HG03558 (cell line): ENCODE measurements at regions not wholly inside any gene's neighbourhood (a gene's known extent, or its start where the extent isn't known, plus 50 kb on each side); places are given as distances from the start of the nearest gene placed in this dataset.
"Not testable (repeated sequence)": the region's sequence is repeated elsewhere in the genome, so short reads cannot be mapped to it uniquely, and the experiment has no call there.

ENCODE experiments used
- ATAC-seq: cut with Tn5 transposase; IDR thresholded peaks from one replicate; pipeline ENCODE4 v1.9.1; 2021; ENCODE audit warnings: moderate number of reproducible peaks; ENCODE audit not compliant: unreplicated experiment; ENCODE audit errors: extremely low read depth

GRCh38 chr1:72997041-72997440 is 714.7 kb upstream of the NEGR1 start:
- no peak for ATAC-seq

DNA sequence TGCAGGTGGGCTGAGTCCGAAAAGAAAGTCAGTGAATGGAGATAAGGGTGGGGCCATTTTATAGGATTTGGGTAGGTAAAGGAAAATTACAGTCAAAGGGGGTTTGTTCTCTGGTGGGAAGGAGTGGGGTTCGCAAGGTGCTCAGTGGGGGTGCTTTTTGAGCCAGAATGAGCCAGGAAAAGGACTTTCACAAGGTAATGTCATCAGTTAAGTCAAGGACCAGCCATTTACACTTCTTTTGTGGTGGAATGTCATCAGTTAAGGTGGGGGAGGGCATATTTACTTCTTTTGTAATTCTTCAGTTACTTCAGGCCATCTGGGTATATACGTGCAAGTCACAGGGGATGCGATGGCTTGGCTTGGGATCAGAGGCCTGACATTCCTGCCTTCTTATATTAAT is 705.5 kb upstream of the NEGR1 start:
- not testable (repeated sequence) for ATAC-seq

- no peak for ATAC-seq
These were observed 704.4 kb upstream of the NEGR1 start for GRCh38 chr1:72986591-72987290.

DNA sequence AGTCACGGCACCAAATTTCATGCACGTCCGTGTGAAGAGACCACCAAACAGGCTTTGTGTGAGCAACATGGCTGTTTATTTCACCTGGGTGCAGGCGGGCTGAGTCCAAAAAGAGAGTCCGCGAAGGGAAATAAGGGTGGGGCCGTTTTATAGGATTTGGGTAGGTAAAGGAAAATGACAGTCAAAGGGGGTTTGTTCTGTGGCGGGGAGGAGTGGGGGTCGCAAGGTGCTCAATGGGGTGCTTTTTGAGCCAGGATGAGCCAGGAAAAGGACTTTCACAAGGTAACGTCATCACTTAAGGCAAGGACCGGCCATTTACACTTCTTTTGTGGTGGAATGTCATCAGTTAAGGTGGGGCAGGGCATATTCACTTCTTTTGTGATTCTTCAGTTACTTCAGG is 702.7 kb upstream of the NEGR1 start:
- ATAC-seq: not testable (repeated sequence)

DNA sequence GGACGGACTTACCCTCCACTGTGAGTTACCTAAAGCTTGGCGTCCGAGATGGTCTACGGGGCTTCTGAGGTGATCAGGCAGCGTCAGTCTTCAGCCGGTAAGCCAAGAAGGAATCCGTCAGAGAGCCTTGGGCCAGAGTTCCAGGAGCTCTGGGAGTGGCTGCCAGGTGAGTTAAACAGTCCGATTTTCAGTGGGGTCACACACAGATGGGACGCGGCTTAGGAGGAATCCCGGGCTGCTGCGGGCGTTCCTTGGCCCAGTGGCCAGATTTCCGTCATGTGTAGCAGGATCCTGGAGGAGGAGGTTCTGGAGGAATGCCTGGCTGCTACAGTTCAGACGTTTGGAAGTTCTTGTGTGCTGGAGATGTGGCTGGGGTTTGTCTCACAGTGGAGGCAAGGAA is 700.7 kb upstream of the NEGR1 start:
- ATAC-seq: not testable (repeated sequence)

DNA sequence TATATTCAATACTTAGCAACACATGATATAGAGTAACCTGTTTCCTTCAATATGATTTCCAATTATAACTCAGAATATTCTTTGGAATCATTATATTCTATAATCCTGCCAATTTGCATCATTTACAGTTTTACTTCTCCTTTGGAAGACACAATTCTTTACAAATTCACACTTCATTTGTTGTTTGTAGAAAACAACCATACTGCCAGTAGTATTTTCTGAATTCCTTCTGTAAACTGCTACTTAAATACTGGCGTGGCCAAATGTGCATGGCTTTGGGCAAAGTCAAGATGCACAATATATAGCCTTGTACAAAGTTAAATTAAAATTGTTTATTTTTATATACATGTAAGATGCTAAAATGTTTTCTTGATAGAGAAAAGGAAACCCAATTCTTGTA is 687.1 kb upstream of the NEGR1 start:
- no peak for ATAC-seq

GRCh38 chr1:72954943-72955342 is 672.6 kb upstream of the NEGR1 start:
- ATAC-seq: no peak

GRCh38 chr1:72950900-72951299 is 668.6 kb upstream of the NEGR1 start:
- not testable (repeated sequence) for ATAC-seq

DNA sequence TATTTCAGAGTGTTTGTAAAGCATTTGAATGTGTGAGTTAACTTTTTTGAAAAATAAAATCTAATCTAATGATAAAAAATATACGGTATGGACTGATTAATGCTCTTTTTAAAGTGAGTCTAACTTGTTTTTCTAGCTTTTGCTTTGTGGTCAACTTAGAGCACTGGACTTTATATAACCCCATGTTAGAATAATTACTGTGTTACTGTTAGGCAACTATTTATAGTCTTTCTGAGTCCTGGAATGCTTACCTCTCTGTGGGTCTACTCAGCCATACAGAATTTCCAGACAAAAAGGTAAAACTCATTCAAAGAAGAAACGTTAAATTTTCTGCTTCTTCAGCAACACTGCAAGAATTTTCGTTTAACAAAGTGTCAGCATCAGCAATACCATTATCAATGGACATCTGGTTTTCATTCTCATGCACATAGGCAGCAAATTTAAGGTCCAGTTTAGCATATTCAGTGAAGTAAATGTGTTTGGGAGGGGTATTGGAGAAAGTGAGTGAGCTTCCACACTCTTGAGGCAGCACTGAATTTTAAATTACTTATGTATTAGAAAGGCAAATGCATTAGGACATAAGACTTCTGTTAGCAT is 664.7 kb upstream of the NEGR1 start:
- no peak for ATAC-seq

DNA sequence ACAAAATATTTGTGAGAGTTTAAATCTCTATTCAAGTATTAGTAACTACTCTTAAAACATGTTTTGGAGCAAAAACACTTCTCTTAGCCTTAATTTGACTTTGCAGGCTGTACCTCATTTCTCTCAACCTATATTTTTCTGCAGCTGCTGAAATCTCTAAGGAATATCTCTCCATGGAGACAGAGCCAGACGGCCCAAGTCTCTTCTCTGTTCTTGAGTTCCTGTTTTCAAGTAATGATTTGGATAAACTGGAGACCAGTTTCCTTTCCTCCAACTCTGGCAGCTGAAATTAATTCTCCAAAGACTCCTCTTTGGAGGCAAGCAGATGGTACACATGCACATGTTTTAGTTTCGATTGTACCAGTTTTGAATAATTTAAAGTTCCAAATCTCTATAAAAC is 659.7 kb upstream of the NEGR1 start:
- ATAC-seq: no peak

DNA sequence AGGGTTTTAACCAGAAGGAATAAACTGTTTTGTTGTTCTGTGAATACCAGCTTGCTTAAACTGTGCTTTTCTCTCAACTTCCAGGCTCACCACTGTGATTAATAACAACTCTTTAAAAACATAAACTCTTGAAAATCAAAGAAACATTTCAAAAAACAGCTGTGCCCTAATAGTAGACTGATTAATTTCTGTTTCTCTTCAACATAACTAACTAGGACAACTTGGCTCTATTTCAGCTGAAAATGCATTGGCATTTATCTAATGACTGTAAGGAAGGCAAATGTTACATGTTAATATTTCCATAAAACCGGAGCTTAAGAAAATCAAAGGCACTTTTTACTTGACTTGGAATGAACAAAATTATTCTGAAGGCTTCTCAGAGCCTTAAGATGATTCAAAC is 656.1 kb upstream of the NEGR1 start:
- ATAC-seq: no peak

DNA sequence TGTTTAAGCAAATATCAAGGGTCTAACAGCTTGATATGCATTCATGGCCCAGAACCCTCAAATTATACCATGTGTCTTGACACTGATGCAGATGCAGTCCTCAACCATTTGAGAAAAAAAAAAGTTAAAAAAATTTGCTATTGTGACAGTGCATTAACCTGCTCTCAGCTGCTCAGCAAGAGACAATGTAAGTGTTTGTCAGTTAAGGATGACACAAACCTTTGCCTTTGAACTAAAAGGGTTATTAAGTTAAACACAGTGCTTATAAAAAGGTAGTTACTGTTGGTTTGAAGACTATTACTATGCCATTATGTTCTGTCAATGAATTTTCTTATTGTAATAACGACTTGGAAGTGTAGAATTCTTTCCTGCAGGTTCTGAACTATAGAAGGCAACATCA is 655.6 kb upstream of the NEGR1 start:
- ATAC-seq: no peak

DNA sequence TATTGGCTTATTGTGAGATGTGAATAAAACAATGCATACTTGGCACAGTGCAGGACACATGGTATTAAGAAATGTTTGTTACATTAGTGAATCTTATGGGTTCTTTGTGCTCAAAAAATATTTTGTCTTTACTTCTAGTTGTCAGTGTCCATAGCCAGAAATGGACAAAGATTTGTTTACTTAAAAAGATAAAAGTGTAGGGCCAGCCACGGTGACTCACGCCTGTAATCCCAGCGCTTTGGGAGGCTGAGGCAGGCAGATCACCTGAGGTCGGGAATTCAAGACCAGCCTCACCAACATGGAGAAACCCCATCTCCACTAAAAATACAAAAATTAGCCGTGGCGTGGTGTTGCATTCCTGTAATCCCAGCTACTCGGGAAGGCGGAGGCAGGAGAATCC is 654.6 kb upstream of the NEGR1 start:
- no peak for ATAC-seq

GRCh38 chr1:72936151-72936740 is 653.9 kb upstream of the NEGR1 start:
- ATAC-seq: no peak

GRCh38 chr1:72932025-72932424 is 649.7 kb upstream of the NEGR1 start:
- ATAC-seq: no peak

DNA sequence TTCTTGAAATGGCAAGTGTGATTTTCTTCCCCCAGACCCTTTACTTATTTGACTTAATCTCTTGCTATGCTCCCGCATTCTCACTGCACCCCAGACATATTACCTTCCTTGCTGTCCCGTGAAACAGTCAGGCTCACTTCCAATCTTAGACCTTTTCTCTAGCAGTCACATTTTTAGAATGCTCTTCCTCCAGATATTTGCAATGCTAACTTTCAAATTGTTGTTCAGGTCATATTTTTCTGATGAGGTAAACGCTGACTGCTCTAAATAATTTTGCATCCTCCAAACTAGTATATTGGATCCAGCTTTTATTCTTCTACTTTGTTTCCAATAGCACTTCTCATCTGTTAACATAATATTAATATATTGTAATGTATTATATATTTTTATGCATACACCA is 648.2 kb upstream of the NEGR1 start:
- no peak for ATAC-seq

DNA sequence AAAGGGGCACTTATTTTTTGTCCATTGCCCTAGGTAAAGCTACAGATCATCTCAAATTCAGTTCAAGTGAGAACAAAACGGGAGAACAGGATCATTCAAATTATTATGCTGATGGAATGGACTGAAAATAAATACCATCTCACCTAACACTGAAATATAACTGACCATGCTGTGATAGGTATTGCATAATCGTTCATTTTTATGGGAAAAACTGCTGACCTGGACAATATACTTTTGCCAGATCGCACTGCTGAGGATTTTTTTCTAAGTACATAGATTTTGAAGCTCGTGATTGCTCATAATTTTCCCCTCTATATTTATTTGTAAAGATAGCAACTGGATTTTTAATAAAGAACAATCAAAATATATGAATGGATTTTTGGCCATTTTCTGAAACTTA is 636.6 kb upstream of the NEGR1 start:
- ATAC-seq: no peak

DNA sequence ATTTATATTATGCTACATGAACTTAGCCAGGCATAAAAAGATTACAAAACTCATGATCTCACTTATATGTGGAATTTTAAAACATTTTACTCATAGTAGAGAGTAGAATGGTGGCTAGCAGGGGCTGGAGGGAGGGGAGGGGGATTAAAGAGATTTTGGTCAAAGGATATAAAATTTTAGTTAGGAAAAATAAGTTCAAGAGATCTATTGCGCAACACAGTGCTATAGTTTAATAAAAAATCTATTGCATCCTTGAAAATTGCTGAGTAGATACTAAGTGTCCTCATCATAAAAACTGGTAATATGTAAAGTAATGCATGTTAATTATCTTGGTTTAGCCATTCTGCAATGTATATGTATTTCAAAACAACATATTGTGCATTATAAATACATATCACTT is 635.6 kb upstream of the NEGR1 start:
- ATAC-seq: no peak

GRCh38 chr1:72915581-72915980 is 633.2 kb upstream of the NEGR1 start:
- ATAC-seq: no peak

DNA sequence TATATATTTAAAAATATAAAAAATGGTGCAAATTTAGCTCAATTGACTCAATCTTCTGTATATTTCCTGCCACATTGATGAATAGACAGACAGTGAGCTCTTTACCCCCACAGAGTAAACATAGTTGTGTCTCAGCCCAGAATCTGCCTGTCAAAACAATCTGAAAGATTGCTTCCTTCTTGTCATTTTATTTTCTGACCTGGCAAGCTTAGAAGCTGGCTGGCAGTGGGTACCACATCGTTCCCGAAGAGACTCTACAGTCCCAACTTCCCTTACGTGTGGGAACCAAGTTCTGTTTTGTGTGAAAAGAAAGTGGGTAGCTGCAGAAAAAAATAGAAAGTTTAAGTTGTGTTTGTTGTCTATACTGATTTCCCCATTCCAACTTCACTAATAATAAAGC is 629.3 kb upstream of the NEGR1 start:
- ATAC-seq: no peak

DNA sequence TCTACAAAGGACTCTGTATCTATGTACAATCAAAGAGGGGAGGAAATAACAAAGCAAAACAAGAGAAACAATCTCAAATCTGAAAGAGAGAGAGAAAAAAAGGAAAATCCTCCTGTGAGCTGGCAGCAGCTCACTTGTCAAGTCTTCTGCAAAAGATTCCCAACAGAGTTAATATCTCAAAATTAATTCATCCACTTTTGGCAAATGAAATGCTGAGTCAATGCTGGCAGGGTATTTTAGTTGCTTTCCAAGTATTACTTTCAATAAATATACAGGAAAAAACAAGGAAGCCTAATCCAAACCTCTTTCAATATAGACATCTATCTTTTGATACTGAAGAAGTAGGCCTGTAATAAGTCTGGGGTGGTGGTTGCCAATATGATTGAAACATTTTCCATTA is 613.9 kb upstream of the NEGR1 start:
- ATAC-seq: no peak

GRCh38 chr1:72892461-72892860 is 610.1 kb upstream of the NEGR1 start:
- no peak for ATAC-seq
